HuH-7 (cell line): ENCODE measurements at regions not wholly inside any gene's neighbourhood (a gene's known extent, or its start where the extent isn't known, plus 50 kb on each side); places are given as distances from the start of the nearest gene placed in this dataset.

Source experiments
- DNase-seq: peaks from one replicate; pipeline ENCODE4 v3.0.0; 2011; ENCODE audit warnings: low spot score

DNA sequence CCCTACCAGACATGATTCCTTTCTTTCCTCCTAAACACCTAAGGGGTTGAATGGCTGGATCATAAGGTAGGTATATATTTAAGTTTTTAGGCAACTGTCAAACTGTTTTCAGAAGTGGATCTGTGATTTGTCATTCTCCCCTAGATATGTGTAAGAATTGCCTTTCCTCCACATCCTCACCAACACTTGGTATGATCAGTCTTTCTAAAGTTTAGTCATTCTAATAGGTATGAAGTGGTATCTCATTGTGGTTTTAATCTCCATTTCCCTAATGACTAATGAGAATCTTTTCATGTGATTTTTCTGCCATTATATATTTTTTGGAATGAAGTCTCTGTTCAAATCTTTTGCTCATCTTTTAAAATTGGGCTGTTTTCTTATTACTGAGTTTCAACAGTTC lies 122.1 kb downstream of the TFCP2L1 start:
- no peak for DNase-seq

DNA sequence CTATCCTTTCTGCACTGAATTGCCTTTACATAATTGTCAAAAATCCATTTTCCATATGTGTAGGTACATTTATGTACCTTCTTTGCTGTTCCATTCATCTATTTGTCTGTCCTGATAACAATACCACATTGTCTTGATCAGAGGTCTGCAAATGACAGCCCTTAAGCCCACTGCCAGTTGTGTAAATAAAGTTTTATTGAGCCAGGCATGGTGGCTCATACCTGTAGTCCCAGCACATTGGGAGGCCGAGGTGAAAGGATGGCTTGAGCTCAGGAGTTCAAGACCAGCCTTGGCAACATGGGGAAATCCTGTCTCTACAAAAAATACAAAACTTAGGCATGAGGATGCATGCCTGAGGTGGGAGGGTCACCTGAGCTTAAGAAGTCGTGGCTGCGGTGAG lies 121.0 kb downstream of the TFCP2L1 start:
- DNase-seq = no peak

DNA sequence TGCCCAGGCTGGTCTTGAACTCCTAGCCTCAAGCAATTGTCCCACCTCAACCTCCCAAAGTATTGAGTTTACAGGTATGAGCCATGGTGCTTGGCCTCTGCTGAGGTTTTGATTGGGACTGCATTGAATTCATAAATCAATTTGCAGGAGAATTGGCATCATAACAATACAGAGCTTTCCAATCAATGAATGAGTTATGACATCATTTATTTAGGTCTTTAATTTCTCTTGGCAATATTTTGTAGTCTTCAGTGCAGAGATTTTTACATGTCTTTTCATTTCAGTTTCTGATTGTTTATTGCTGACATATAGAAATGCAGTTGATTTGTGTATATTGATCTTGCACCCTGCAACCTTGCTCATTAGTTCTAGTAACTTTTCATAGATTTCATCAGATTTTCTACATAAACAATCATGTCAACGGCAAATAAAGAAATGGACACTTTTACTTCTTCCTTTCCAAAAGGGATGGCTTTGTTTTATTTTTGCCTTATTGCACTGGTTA lies 119.9 kb downstream of the TFCP2L1 start:
- DNase-seq = no peak
